ENCODE measurements at regions not wholly inside any gene's neighbourhood (a gene's known extent, or its start where the extent isn't known, plus 50 kb on each side); places are given as distances from the start of the nearest gene placed in this dataset.

DNA sequence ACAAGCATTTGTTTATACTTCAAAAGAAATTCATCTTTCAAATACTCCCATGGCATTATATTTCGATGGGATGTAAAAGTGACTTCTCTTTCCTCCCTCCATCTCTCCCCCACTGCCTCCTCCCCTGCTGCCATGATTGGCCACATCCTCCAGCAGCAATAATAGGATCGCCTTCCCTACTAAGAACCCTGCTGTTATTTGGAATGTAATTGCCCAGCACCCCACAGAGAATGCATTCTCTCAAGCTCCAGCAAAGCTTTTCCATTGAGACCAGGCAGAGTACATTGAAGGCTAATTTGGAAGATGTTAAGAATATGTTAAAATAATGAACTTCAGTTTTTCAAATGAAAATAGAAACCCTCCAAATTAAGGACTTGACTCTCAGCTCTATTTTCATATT lies 375.4 kb upstream of the ACVR2A start:
- H3K4me1 Mint-ChIP-seq: peaks cover 4% of the 10 kb centered on the region

DNA sequence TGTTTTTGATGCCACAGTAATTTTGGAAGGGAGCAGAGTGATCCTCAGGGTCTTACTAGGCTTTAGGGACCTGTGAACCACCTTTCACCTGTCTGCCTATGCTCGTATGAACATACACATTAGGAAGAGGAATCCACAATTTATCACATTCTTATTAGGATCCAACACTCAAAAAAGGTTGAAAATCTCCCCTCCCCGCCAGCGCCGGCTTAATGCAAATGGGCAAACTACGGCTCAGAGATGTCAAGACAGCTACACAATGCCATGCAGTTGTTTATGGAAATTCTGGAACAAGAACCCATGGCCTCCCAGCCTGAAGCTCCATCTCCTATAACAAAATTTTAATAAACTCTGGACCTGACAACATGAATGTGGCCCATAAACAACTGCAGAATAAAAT lies 375.9 kb upstream of the ACVR2A start:
- DNase-seq: no peak
- Mint-ChIP-seq H3K4me1 (peaks cover 4% of the 10 kb centered on the region), H3K27me3 (peaks cover 1% of the 10 kb centered on the region), H3K4me3 (no peak overlapping the region), H3K36me3 (ENCODE audit: low read depth) (peaks cover 5% of the 10 kb centered on the region), H3K27ac (no peak overlapping the region), H3K9me3 (peaks cover 4% of the 10 kb centered on the region)
- CTCF ChIA-PET: no interaction called here
- POLR2A ChIA-PET: no interaction called here

More for the DNA sequence above, 375.4 kb upstream of the ACVR2A start:
- Mint-ChIP-seq H3K36me3 (ENCODE audit: low read depth) (peaks cover 5% of the 10 kb centered on the region), H3K27ac (no peak overlapping the region), H3K27me3 (peaks cover 1% of the 10 kb centered on the region), H3K9me3 (peaks cover 4% of the 10 kb centered on the region), H3K4me3 (no peak overlapping the region)
- POLR2A ChIA-PET: no interaction called here
- CTCF ChIA-PET: no interaction called here
- no peak for DNase-seq

DNA sequence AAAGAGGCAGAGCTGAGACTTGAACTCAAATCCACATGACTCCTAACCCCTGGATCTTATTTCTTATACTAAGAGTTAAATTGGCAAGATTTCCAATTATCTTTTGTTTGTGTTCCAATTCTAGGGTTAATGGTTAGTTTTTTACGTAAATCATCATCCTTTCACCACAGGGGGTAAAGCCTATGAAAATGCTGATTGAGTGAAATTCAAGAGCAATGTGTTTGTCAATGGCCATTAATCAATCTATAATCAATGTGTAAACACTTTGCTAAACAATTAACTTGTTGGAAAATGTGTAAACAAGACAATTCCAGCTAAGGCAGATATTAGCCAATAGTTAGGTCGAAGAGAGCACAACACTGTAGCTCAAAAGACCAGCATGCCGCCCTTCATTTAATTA lies 376.5 kb upstream of the ACVR2A start:
- peaks cover 4% of the 10 kb centered on the region for H3K9me3 Mint-ChIP-seq
- no peak overlapping the region for H3K4me3 Mint-ChIP-seq
- peaks cover 5% of the 10 kb centered on the region for H3K36me3 Mint-ChIP-seq (ENCODE audit: low read depth)
- ChIA-PET POLR2A (no interaction called here), CTCF (interaction anchor here (1.3 kb wide), 1 partner anchor 10 kb away, joined by 3 read pairs; no protein-coding TSS in a partner anchor)
- H3K27ac Mint-ChIP-seq: no peak overlapping the region
- H3K4me1 Mint-ChIP-seq: peaks cover 4% of the 10 kb centered on the region
- H3K27me3 Mint-ChIP-seq: peaks cover 1% of the 10 kb centered on the region
- DNase-seq: no peak

DNA sequence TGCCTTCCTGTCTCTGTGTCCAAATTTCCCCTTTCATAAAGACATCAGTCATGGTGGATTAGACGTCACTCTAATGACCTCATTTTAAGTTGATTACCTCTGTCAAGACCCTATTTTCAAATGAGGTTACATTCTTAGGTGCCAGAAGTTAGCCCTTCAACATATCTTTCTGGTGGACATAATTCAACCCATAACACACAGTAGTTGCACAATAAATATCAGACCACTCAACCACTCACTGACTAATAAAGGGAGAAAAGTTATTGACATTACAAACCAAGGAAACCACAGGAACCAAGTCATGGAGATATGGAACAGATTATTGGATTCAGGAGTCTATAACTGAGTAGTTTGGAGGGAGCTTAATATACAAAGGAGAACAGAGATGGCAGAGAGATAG lies 377.4 kb upstream of the ACVR2A start:
- DNase-seq: no peak
- no peak overlapping the region for H3K4me3 Mint-ChIP-seq
- peaks cover 5% of the 10 kb centered on the region for H3K36me3 Mint-ChIP-seq (ENCODE audit: low read depth)
- ChIA-PET POLR2A (no interaction called here), CTCF (interaction anchor here (1.3 kb wide), 1 partner anchor 11 kb away, joined by 3 read pairs; no protein-coding TSS in a partner anchor)
- peaks cover 4% of the 10 kb centered on the region for H3K9me3 Mint-ChIP-seq
- no peaks in the 10 kb centered on the region for H3K27me3 Mint-ChIP-seq
- no peak overlapping the region for H3K27ac Mint-ChIP-seq
- peaks cover 4% of the 10 kb centered on the region for H3K4me1 Mint-ChIP-seq

DNA sequence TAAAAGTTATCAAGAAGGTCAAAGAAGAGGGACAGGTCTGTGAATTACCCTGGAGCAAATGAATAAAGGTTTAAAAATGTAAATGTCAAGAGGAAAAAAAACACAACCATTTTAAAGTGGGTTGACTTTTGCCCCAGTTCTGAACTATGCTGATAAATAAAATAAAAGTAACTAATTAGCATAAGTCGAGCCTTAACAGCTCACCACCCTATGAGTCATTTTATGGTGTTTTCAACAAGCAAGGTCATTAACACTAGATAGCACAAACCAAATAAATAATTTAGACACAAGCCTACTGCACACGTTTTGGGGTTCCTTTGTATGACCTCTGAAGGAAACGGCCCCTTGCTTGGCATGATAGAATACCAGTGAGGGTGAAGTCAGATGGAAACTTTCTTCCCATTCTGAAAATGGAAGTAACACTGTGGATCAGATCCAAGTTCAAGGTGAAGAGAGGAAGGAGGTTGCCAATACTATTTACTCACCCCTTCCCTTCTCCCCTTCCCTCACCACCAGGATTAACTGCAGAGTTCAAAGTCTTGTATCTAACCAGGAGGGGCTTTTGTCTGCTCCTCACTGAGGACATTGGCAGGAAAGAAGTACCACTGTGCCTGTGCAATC lies 380.0 kb upstream of the ACVR2A start:
- no peak for DNase-seq
- Mint-ChIP-seq H3K4me3 (no peak overlapping the region), H3K4me1 (peaks cover 4% of the 10 kb centered on the region), H3K9me3 (peaks cover 4% of the 10 kb centered on the region), H3K36me3 (ENCODE audit: low read depth) (peaks cover 3% of the 10 kb centered on the region), H3K27me3 (peaks cover 6% of the 10 kb centered on the region), H3K27ac (no peak overlapping the region)
- ChIA-PET CTCF (no interaction called here), POLR2A (no interaction called here)

DNA sequence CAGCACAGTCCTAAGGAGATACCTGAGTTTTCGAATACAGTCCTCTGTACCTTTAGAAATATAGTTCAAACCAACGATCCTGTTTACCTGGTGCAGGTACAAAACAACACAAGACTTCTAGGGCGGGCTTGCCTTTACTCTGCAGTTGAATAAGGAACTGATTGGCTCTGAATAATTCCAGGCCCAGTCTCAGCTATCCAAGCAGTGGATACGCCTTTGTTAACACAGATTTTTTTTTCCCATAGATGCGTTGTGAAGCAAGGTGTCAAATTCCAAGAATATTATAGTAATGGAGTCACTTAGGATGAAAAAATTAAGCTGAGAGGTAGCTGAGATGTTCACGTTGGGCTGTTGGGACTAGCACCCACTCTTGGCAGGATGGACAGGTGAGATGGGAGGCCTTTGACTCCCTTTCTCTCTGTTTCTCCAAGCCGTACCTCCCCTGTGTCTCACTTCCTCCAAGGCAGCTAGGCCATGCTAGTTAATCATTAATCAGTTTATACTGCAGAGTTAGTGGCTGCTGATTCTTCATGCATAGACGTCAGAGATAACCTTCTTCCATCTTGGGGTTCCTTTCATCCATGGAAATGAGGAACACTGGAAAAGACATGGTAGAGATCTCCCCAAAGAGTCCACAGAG lies 380.8 kb upstream of the ACVR2A start:
- Mint-ChIP-seq H3K27ac (no peak overlapping the region), H3K36me3 (ENCODE audit: low read depth) (peaks cover 3% of the 10 kb centered on the region), H3K4me1 (peaks cover 4% of the 10 kb centered on the region), H3K27me3 (peaks cover 6% of the 10 kb centered on the region), H3K4me3 (no peak overlapping the region), H3K9me3 (peaks cover 4% of the 10 kb centered on the region)
- ChIA-PET POLR2A (no interaction called here), CTCF (no interaction called here)
- no peak for DNase-seq

DNA sequence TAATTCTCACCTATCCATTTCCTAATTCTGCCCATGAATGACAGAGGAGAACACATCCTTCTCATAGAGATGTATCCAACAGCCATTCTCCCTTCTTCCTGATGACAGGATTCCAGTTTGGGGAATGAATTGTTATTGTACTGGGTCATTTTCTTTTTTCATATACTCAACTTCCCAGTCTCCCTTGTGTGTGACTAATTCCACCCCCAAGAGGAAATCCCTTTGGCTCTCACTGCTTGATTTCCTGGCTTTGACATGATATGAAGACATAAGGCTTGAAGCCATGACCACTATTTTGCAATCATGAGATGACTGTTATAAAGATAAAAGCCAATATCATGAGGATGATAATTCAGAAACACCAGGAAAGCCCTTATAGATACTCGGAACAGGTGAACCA lies 384.7 kb upstream of the ACVR2A start:
- Mint-ChIP-seq H3K27me3 (peaks cover 6% of the 10 kb centered on the region), H3K4me1 (no peaks in the 10 kb centered on the region), H3K9me3 (no peaks in the 10 kb centered on the region), H3K36me3 (ENCODE audit: low read depth) (no peaks in the 10 kb centered on the region), H3K27ac (no peak overlapping the region), H3K4me3 (no peak overlapping the region)
- ChIA-PET POLR2A (no interaction called here), CTCF (interaction anchor here (0.6 kb wide), 1 partner anchor 129 kb away, joined by 3 read pairs; no protein-coding TSS in a partner anchor)
- no peak for DNase-seq

DNA sequence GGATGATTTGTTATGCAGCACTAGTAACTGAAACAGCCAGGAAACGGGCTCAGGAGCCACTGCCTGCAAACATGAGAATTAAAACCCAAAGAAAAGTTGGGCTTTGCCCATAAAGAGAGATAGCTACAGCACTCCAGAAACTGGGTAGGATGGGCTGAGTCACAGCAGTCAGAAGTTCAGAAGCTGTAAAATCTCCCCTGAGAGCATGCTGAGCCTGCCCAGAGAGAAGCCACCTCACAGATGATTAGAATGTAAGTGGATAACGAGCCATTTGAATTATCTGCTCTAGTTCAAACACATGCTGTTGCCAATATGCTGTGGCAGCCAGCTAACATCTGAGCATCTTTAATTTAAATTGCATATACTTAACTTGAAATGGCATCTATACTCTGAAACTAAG lies 388.1 kb upstream of the ACVR2A start:
- peaks cover 3% of the 10 kb centered on the region for H3K4me1 Mint-ChIP-seq
- no peaks in the 10 kb centered on the region for H3K9me3 Mint-ChIP-seq
- CTCF ChIA-PET: no interaction called here
- no peak overlapping the region for H3K27ac Mint-ChIP-seq
- POLR2A ChIA-PET: no interaction called here
- peaks cover under 1% of the 10 kb centered on the region for H3K27me3 Mint-ChIP-seq
- no peak overlapping the region for H3K4me3 Mint-ChIP-seq
- no peak for DNase-seq
- peaks cover 4% of the 10 kb centered on the region for H3K36me3 Mint-ChIP-seq (ENCODE audit: low read depth)

DNA sequence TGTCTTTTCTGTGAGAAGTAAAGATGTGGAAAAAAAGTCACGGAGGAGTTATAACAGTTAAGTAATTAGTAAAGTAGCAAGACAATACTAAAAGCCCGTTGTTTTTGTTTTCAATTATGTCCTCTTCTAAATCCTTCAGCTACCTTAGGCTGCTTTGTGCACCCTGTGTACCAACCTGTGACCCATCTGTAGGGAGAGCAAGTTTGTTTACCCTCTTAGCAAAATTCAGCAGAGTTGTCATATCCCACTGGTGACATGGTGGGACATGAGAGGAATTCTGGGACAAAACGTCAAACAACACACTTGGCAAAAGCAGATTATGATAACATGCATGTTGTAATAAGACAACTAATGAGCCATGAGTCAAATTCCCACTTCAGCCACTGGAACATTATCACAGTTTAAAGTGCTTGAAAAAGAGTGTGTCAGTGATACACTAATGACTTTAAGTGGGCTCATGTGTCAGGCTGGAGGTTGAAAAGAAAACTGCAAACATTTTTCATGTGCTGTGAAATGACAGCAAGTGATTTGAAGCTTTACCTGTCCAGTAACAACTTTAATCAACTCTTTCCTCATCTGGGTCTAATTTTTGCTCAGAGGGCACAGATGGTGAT lies 392.8 kb upstream of the ACVR2A start:
- Mint-ChIP-seq H3K27ac (no peak overlapping the region), H3K27me3 (no peaks in the 10 kb centered on the region)
- CTCF ChIA-PET: no interaction called here

DNA sequence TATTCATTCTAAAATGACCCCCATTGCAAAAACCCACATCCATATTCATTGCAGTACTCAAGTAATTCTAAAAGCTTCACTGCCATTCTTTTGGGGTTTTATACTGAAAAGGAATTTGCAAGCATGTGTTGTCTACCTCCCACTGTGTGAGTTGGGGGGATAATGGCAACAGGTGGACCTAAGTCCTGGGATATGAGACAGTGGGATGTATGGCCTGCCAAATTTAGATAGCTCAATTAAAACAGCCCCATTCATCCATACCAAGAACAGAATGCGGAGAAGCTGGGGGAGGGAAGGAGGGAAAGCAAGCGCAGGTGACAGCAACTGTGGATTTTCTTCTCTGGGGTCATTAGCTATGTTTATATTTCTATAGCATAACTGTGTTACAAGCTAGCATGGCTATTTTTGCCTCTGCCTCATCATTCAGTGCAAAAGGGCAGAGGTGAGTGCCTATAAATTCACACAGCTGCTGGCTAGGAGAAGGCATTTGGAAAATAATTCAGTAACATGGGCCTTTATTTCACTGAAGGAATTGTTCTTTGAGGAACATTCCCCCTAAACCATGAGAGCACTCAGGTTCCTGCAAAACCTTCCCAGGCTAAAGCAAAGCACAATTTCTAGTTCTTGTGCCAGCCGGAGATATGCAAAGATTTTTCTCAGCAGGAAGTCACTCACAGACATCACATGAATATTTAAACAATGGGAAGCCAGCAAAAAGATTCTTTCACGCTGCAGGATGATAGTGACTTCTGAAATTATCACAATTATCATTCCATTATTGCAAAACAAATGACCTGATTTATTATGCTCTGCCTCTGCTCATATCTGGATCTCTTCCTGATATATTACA lies 393.9 kb upstream of the ACVR2A start:
- H3K4me3 Mint-ChIP-seq: no peak overlapping the region
- CTCF ChIA-PET: no interaction called here
- H3K27ac Mint-ChIP-seq: no peak overlapping the region
- peaks cover 23% of the 10 kb centered on the region for H3K4me1 Mint-ChIP-seq
- H3K9me3 Mint-ChIP-seq: peaks cover 5% of the 10 kb centered on the region
- no peaks in the 10 kb centered on the region for H3K27me3 Mint-ChIP-seq
- no peak for DNase-seq
- H3K36me3 Mint-ChIP-seq (ENCODE audit: low read depth): peaks cover 7% of the 10 kb centered on the region
- POLR2A ChIA-PET: no interaction called here

More for the DNA sequence above, 392.8 kb upstream of the ACVR2A start:
- peaks cover 23% of the 10 kb centered on the region for H3K4me1 Mint-ChIP-seq
- H3K9me3 Mint-ChIP-seq: no peaks in the 10 kb centered on the region
- no peak for DNase-seq
- POLR2A ChIA-PET: no interaction called here
- H3K4me3 Mint-ChIP-seq: no peak overlapping the region
- peaks cover 4% of the 10 kb centered on the region for H3K36me3 Mint-ChIP-seq (ENCODE audit: low read depth)

DNA sequence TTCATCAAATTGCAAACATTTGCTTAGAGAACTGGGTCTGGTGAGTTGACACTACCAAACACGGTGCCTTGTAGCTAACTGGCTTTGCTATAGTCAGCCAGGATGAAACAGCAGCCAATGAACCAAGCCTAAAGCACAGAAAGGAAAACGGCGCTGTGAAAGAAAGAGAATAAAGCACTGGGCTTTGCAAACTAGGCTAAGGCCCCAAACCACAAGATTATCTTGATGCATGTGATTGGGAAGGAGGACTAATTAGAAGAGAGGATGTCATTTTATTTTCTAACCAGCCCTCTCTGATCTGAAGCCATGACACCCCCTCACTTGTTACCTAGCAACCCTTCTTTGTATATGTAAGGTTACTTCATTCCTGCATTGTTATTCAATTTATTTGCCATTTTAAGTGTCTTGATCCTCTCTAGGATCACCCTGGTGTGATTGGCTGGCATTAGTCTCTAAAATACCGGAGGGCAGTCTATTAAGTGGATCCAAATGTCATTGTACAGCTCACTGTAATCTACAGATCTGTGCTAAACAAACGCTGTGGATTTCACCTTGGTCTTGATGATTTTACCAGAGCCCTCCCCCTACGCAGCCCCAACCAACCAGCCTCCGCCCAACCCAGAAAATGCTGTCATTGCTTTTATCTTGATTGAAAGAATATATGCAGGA lies 395.4 kb upstream of the ACVR2A start:
- Mint-ChIP-seq H3K9me3 (peaks cover 5% of the 10 kb centered on the region), H3K36me3 (ENCODE audit: low read depth) (peaks cover 8% of the 10 kb centered on the region), H3K27me3 (no peaks in the 10 kb centered on the region), H3K27ac (peak overlapping the region; percentile 76), H3K4me1 (peaks cover 23% of the 10 kb centered on the region), H3K4me3 (no peak overlapping the region)
- DNase-seq: peak; percentile 56
- POLR2A ChIA-PET: interaction anchor here (0.5 to 1.6 kb wide), 4 partner anchors 33 to 156 kb away, joined by 3 to 5 read pairs (median 3); no protein-coding TSS in a partner anchor
- CTCF ChIA-PET: interaction anchor here (1.1 kb wide), 1 partner anchor 461 kb away, joined by 3 read pairs; no protein-coding TSS in a partner anchor

DNA sequence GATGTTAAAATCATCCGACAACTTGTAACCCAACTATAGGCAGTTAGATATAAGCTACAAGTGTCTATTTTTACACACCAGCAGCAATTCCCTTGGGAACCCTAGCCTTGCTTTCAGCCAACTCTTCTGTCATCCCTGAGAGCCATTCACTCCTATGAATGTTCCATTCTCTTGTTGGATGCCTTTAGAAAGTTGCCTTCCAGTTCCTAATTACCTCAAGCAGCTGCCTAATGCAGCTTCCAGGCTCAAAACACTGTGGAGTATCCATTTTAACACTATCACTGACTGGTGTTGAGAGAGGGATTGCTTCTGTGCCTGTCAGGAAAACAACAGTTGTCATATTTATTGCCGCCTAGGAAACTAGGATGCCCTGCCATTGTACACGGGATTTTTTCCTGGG lies 402.0 kb upstream of the ACVR2A start:
- no peaks in the 10 kb centered on the region for H3K27me3 Mint-ChIP-seq
- DNase-seq: no peak
- ChIA-PET CTCF (no interaction called here), POLR2A (no interaction called here)
- peaks cover 1% of the 10 kb centered on the region for H3K4me1 Mint-ChIP-seq
- peaks cover 4% of the 10 kb centered on the region for H3K36me3 Mint-ChIP-seq (ENCODE audit: low read depth)
- no peak overlapping the region for H3K27ac Mint-ChIP-seq
- peaks cover 8% of the 10 kb centered on the region for H3K9me3 Mint-ChIP-seq
- no peak overlapping the region for H3K4me3 Mint-ChIP-seq

DNA sequence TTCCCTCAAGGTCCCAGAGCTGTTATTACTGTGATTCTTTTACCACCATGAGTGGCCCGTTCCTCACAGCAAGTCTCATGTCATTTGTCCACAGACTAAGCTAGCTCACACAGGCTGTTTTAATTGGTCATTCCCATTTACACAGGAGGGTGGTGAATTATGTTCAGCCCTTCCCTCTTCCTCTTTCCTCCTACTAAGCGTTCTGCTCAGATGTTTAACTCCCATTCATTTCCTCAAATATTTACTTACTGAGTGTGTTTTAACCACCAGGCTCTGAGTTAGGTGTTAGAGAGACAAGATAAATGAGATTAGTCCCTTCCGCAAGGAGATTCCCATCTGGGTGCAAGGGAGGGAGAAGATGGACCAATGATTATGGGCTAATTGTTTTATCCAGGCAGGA lies 403.6 kb upstream of the ACVR2A start:
- peaks cover 5% of the 10 kb centered on the region for H3K9me3 Mint-ChIP-seq
- CTCF ChIA-PET: no interaction called here
- no peak for DNase-seq
- H3K4me3 Mint-ChIP-seq: no peak overlapping the region
- no peaks in the 10 kb centered on the region for H3K4me1 Mint-ChIP-seq
- H3K27me3 Mint-ChIP-seq: no peaks in the 10 kb centered on the region
- no peak overlapping the region for H3K27ac Mint-ChIP-seq
- peaks cover 6% of the 10 kb centered on the region for H3K36me3 Mint-ChIP-seq (ENCODE audit: low read depth)
- POLR2A ChIA-PET: no interaction called here
